H1 (cell line): ENCODE measurements at regions not wholly inside any gene's neighbourhood (a gene's known extent, or its start where the extent isn't known, plus 50 kb on each side); places are given as distances from the start of the nearest gene placed in this dataset.

Source experiments
- CTCF ChIA-PET: fragments of 300-600 bp; sonication (Branson Sonifier 250); formaldehyde crosslinking; loops from one replicate; lab custom pipeline; 2021; ENCODE audit not compliant: partially characterized antibody; lab: Charles Lee
- POLR2A ChIA-PET: fragments of 300-600 bp; sonication (Branson Sonifier 250); formaldehyde crosslinking; loops from one replicate; lab custom pipeline; 2021; ENCODE audit warnings: inconsistent platforms; ENCODE audit not compliant: partially characterized antibody; lab: Charles Lee
- DNase-seq, 2 experiments: peaks; one replicate each; pipeline versions ENCODE4 v3.0.0 to v3.0.0-alpha.2; 2010 to 2022; ENCODE audit warnings: low spot score in 2 of 2, low read depth in 1 of 2, mixed read lengths in 1 of 2
- FAIRE-seq: peaks from 2 replicates; lab custom pipeline; 2011; peaks lifted over from hg19 to GRCh38; lab: Jason Lieb, UNC
- H2AFZ ChIP-seq: 2 replicates; pipeline ENCODE4 v1.8.1; 2012; ENCODE audit warnings: low read length, inconsistent platforms
- H2AK5ac ChIP-seq: 2 replicates; pipeline ENCODE4 v1.6.1; 2013; ENCODE audit warnings: low read depth, low read length
- H2BK120ac ChIP-seq: replicated peaks from 2 replicates; pipeline ENCODE3; 2013; ENCODE audit warnings: low read depth, low read length, inconsistent platforms
- H2BK12ac ChIP-seq: 2 replicates; pipeline ENCODE4 v1.6.1; 2013; ENCODE audit warnings: low read depth, low read length
- H2BK15ac ChIP-seq: 2 replicates; pipeline ENCODE4 v1.6.1; 2013; ENCODE audit warnings: low read length
- H2BK20ac ChIP-seq: 2 replicates; pipeline ENCODE4 v1.6.1; 2013; ENCODE audit warnings: low read length
- H2BK5ac ChIP-seq: 2 replicates; pipeline ENCODE4 v1.6.1; 2013; ENCODE audit warnings: low read depth, low read length
- H3K14ac ChIP-seq: 2 replicates; pipeline ENCODE4 v1.6.1; 2013; ENCODE audit warnings: inconsistent platforms; ENCODE audit not compliant: insufficient read length
- H3K18ac ChIP-seq: 2 replicates; pipeline ENCODE4 v1.6.1; 2013; ENCODE audit warnings: low read length; ENCODE audit errors: extremely low read depth
- H3K23ac ChIP-seq: 2 replicates; pipeline ENCODE4 v1.6.1; 2013; ENCODE audit warnings: inconsistent platforms; ENCODE audit not compliant: insufficient read length
- H3K23me2 ChIP-seq: 2 replicates; pipeline ENCODE4 v1.6.1; 2013; ENCODE audit warnings: low read depth, low read length
- H3K27ac ChIP-seq: 2 replicates; pipeline ENCODE4 v1.6.1; 2011; ENCODE audit warnings: low read depth, low read length, inconsistent platforms
- H3K27me3 ChIP-seq, 4 experiments: replicated peaks in 1 of 4; 1 replicate in 1 of 4; 2 replicates in 3 of 4; pipeline versions ENCODE4 v1.6.1 to v1.8.1; 2011 to 2013; ENCODE audit warnings: low read length in 3 of 4, mild to moderate bottlenecking in 3 of 4, inconsistent platforms in 2 of 4, mixed read lengths in 2 of 4, moderate library complexity in 1 of 4; ENCODE audit not compliant: control insufficient read depth in 3 of 4, insufficient read depth in 3 of 4; ENCODE audit errors: extremely low read depth in 1 of 4
- H3K36me3 ChIP-seq, 4 experiments: 2 replicates each; pipeline versions ENCODE4 v1.6.1 to v1.8.1; 2011 to 2013; ENCODE audit warnings: mild to moderate bottlenecking in 4 of 4, low read length in 3 of 4, moderate library complexity in 2 of 4, control low read depth in 1 of 4, inconsistent platforms in 1 of 4; ENCODE audit not compliant: insufficient read depth in 4 of 4, control insufficient read depth in 2 of 4
- H3K4ac ChIP-seq: replicated peaks from 2 replicates; pipeline ENCODE3; 2013; ENCODE audit warnings: low read length, low read depth, mixed read lengths, inconsistent platforms; ENCODE audit not compliant: insufficient read length
- H3K4me1 ChIP-seq, 4 experiments: replicated peaks in 1 of 4; 1 replicate in 1 of 4; 2 replicates in 3 of 4; pipeline versions ENCODE4 v1.6.1 to v1.8.1; 2011 to 2013; ENCODE audit warnings: low read length in 3 of 4, inconsistent platforms in 2 of 4, mixed read lengths in 1 of 4; ENCODE audit not compliant: insufficient read depth in 4 of 4, control insufficient read depth in 3 of 4
- H3K4me2 ChIP-seq, 2 experiments: 2 replicates each; pipeline versions ENCODE4 v1.6.1 to v1.8.1; 2011 to 2013; ENCODE audit warnings: low read depth in 2 of 2, low read length in 2 of 2, control low read depth in 1 of 2, inconsistent platforms in 1 of 2, mild to moderate bottlenecking in 1 of 2; ENCODE audit not compliant: insufficient read depth in 1 of 2
- H3K4me3 ChIP-seq, 4 experiments: fragments of 200-600, 300-600 bp in 1 of 4; sonication (generic), shearing (Covaris generic), sonication (Bioruptor Twin) in 1 of 4; 2 replicates each; pipeline versions ENCODE4 v1.5.1 to v1.8.1; 2011 to 2016; ENCODE audit warnings: low read length in 4 of 4, low read depth in 3 of 4, control low read depth in 2 of 4, inconsistent platforms in 2 of 4, mild to moderate bottlenecking in 2 of 4, mixed read lengths in 1 of 4, moderate library complexity in 1 of 4; ENCODE audit not compliant: insufficient read depth in 2 of 4; ENCODE audit errors: extremely low read depth in 1 of 4
- H3K56ac ChIP-seq: replicated peaks from 2 replicates; pipeline ENCODE3; 2013; ENCODE audit warnings: low read depth, mild to moderate bottlenecking, mixed read lengths, low read length, inconsistent platforms; ENCODE audit not compliant: insufficient read length
- H3K79me1 ChIP-seq: 2 replicates; pipeline ENCODE4 v1.6.1; 2013; ENCODE audit warnings: low read depth, low read length, control low read depth
- H3K79me2 ChIP-seq, 2 experiments: 2 replicates each; pipeline versions ENCODE4 v1.6.1 to v1.8.1; 2012 to 2013; ENCODE audit warnings: low read length in 2 of 2, mild to moderate bottlenecking in 2 of 2, inconsistent platforms in 1 of 2; ENCODE audit not compliant: insufficient read depth in 2 of 2, control insufficient read depth in 1 of 2
- H3K9ac ChIP-seq, 4 experiments: replicated peaks in 1 of 4; 1 replicate in 1 of 4; 2 replicates in 3 of 4; pipeline versions ENCODE4 v1.6.1 to v1.8.1; 2011 to 2013; ENCODE audit warnings: low read depth in 3 of 4, low read length in 3 of 4, control low read depth in 2 of 4, mild to moderate bottlenecking in 2 of 4, moderate library complexity in 2 of 4, inconsistent platforms in 1 of 4; ENCODE audit errors: extremely low read depth in 1 of 4
- H3K9me3 ChIP-seq, 2 experiments: 2 replicates each; pipeline versions ENCODE4 v1.6.1 to v1.8.1; 2012 to 2013; ENCODE audit warnings: mild to moderate bottlenecking in 2 of 2, moderate library complexity in 2 of 2, control low read depth in 1 of 2, inconsistent platforms in 1 of 2, low read depth in 1 of 2, low read length in 1 of 2, mixed read lengths in 1 of 2; ENCODE audit not compliant: insufficient read depth in 2 of 2
- H4K20me1 ChIP-seq, 2 experiments: replicated peaks in 1 of 2; 2 replicates each; pipeline versions ENCODE3 to v1.8.1; 2011 to 2013; ENCODE audit warnings: inconsistent platforms in 2 of 2, low read length in 2 of 2, mild to moderate bottlenecking in 1 of 2; ENCODE audit not compliant: insufficient read depth in 2 of 2, control insufficient read depth in 1 of 2
- H4K5ac ChIP-seq: 2 replicates; pipeline ENCODE4 v1.6.1; 2013; ENCODE audit warnings: low read length, low read depth, mixed read lengths, inconsistent platforms; ENCODE audit not compliant: insufficient read length
- H4K8ac ChIP-seq: 2 replicates; pipeline ENCODE4 v1.8.0; 2013; ENCODE audit warnings: mild to moderate bottlenecking, moderate library complexity, low read length, inconsistent platforms; ENCODE audit not compliant: insufficient read depth; ENCODE audit errors: extremely low read depth
- H4K91ac ChIP-seq: replicated peaks from 2 replicates; pipeline ENCODE3; 2013; ENCODE audit warnings: low read length, mixed read lengths, inconsistent platforms; ENCODE audit not compliant: insufficient read length
- ASH2L ChIP-seq: fragments of 200-600, 300-600 bp; sonication (generic); IDR thresholded peaks from one replicate; pipeline ENCODE4 v1.7.1; 2017; ENCODE audit warnings: low read length
- CHD2 ChIP-seq: IDR thresholded peaks from 2 replicates; pipeline ENCODE4 v1.6.1; 2012; ENCODE audit warnings: low read length, improper control_type of control experiment
- GABPA ChIP-seq: IDR thresholded peaks from 2 replicates; pipeline ENCODE4 v1.6.1; 2011; ENCODE audit warnings: mild to moderate bottlenecking, low read length, moderate library complexity, borderline replicate concordance; ENCODE audit not compliant: insufficient read depth
- JUN ChIP-seq: IDR thresholded peaks from 2 replicates; pipeline ENCODE4 v1.6.1; 2011; ENCODE audit warnings: low read depth, mild to moderate bottlenecking, improper control_type of control experiment, low read length
- NRF1 ChIP-seq: IDR thresholded peaks from 2 replicates; pipeline ENCODE4 v1.6.1; 2011; ENCODE audit warnings: mild to moderate bottlenecking, low read depth, low read length, improper control_type of control experiment
- PHF8 ChIP-seq: fragments of 200-600 bp; sonication (generic); conservative IDR thresholded peaks from 2 replicates; pipeline ENCODE4 v1.7.1; 2012; ENCODE audit warnings: low read depth, mild to moderate bottlenecking, inconsistent platforms, low read length, moderate library complexity
- POLR2AphosphoS5 ChIP-seq: IDR thresholded peaks from 2 replicates; pipeline ENCODE4 v1.6.1; 2011; ENCODE audit warnings: low read depth, low read length
- RBBP5 ChIP-seq: IDR thresholded peaks from 2 replicates; pipeline ENCODE4 v1.7.1; 2012; ENCODE audit warnings: low read depth, mild to moderate bottlenecking, inconsistent platforms, low read length, moderate library complexity, borderline replicate concordance
- SRF ChIP-seq: IDR thresholded peaks from 2 replicates; pipeline ENCODE4 v1.6.1; 2011; ENCODE audit warnings: mild to moderate bottlenecking, low read depth, low read length, moderate library complexity
- TBP ChIP-seq: IDR thresholded peaks from 2 replicates; pipeline ENCODE4 v1.6.1; 2011; ENCODE audit warnings: low read depth, low read length, improper control_type of control experiment
- TEAD4 ChIP-seq: IDR thresholded peaks from 2 replicates; pipeline ENCODE4 v1.6.1; 2012; ENCODE audit warnings: low read depth, low read length, inconsistent platforms, mixed read lengths
- WGBS, 2 experiments: shearing (Covaris generic) in 1 of 2; methylation state at CpG; one replicate each; pipeline versions ENCODE4 v1.1.6 to v1.1.7; 2013 to 2015; ENCODE audit warnings: low lambda C conversion rate in 2 of 2, mixed read lengths in 2 of 2, inconsistent platforms in 1 of 2, low coverage in 1 of 2, missing lambda C conversion rate in 1 of 2; ENCODE audit not compliant: insufficient replicate concordance in 2 of 2, insufficient coverage in 1 of 2, insufficient read length in 1 of 2; ENCODE audit errors: extremely low coverage in 1 of 2, missing lambda C conversion rate in 1 of 2; 5-methylcytosine and 5-hydroxymethylcytosine counted together
- TF ChIP-seq, protein P1 (sequence below): IDR thresholded peaks from 2 replicates; pipeline ENCODE4 v1.6.1; 2011; ENCODE audit warnings: low read depth, mild to moderate bottlenecking, low read length; ENCODE audit not compliant: insufficient read depth

DNA sequence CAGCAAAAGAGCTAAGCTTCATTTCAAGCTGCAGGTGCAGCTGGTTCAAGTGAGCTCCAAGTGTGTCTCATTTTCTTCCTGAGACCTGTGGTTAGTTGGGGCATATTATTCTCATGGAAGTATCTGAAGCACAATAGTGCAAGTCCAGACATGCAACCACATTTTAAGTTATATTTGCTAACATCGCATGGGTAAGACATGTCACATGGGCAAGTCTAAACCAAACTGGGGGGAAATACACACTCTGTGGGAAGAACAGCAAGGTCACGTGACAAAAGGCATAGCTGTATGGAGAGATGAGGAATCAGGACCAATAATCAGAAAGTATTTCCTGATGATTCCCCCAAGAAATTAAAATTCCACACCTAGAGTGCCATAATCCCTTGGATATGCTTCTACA lies 94.9 kb upstream of the NDP start:
- H4K20me1 ChIP-seq = no peaks in the 10 kb centered on the region
- no peaks in the 10 kb centered on the region for H3K79me1 ChIP-seq
- H3K36me3 ChIP-seq = no peaks in the 10 kb centered on the region
- no peak overlapping the region for H2BK20ac ChIP-seq
- H3K27me3 ChIP-seq = no peaks in the 10 kb centered on the region
- H2BK12ac ChIP-seq = no peak overlapping the region
- DNase-seq (no peak), FAIRE-seq (no peak)
- no peak overlapping the region for H3K14ac ChIP-seq
- H3K23ac ChIP-seq = no peak overlapping the region
- ChIA-PET POLR2A (no interaction called here), CTCF (interaction anchor here (1.5 kb wide), 1 partner anchor 176 kb away, joined by 4 read pairs; no protein-coding TSS in a partner anchor)
- H3K9me3 ChIP-seq = no peaks in the 10 kb centered on the region
- H3K79me2 ChIP-seq = no peaks in the 10 kb centered on the region
- no peak overlapping the region for H2BK120ac ChIP-seq
- no peak overlapping the region for H2BK5ac ChIP-seq
- 92% methylated on average over 2 of the region's 2 CpGs; no CpG with 5 or more reads in 1 of the 2 experiments for WGBS, 2 experiments
- H4K8ac ChIP-seq = no peak overlapping the region
- H3K27ac ChIP-seq = no peak overlapping the region
- no peak overlapping the region for H2AK5ac ChIP-seq
- H3K9ac ChIP-seq = no peak overlapping the region
- H3K23me2 ChIP-seq = no peaks in the 10 kb centered on the region
- TF ChIP-seq RBBP5 (no peak), GABPA (no peak), NRF1 (no peak), CHD2 (no peak), POLR2AphosphoS5 (no peak), ASH2L (no peak), JUN (no peak), TBP (no peak), PHF8 (no peak), SRF (no peak), TEAD4 (no peak)
- TF ChIP-seq, protein P1, sequence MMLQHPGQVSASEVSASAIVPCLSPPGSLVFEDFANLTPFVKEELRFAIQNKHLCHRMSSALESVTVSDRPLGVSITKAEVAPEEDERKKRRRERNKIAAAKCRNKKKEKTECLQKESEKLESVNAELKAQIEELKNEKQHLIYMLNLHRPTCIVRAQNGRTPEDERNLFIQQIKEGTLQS = no peak
- no peak overlapping the region for H4K5ac ChIP-seq
- no peaks in the 10 kb centered on the region for H3K4me1 ChIP-seq
- no peak overlapping the region for H3K4me3 ChIP-seq
- no peak overlapping the region for H4K91ac ChIP-seq
- no peak overlapping the region for H3K4ac ChIP-seq
- H3K56ac ChIP-seq = no peak overlapping the region
- no peak overlapping the region for H3K4me2 ChIP-seq
- H3K18ac ChIP-seq = no peak overlapping the region
- no peak overlapping the region for H2AFZ ChIP-seq
- H2BK15ac ChIP-seq = no peak overlapping the region
